ENCODE measurements at regions not wholly inside any gene's neighbourhood (a gene's known extent, or its start where the extent isn't known, plus 50 kb on each side); places are given as distances from the start of the nearest gene placed in this dataset.

DNA sequence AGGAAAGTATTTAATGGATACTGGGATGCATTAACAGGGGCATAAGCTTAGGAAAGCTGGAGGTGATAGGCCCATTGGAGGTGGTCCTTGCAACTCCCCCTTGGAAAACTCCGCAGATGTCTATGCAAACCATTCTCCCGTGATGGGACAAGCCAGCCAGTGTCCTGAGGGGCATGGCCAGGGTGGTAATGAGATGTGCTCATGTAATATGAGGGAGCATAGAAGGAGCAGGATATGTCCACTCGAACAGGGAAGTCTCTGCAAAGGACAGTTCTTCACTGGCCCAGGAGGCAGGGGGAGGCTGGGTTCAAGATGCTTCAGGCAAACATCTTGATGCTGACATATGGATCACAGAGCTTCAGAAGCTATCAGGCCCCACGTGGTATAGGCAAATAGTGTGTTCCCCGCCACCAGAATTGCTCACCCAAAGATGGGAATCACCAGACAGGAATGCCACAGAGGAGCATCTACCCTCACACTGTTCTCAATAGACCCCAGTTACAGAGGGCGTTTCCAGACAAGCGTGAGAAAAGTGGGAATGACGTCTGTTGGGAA, 201.6 kb upstream of the CDH4 start:
- in situ Hi-C loops (cut with MboI; ENCODE audit: low sequenced_read_pairs) = no loop called here
- Histone ChIP-seq H3K14ac (replicated peaks; ENCODE audit: low read depth, low read length) (no peak overlapping the region), H3K9me1 (ENCODE audit: insufficient read depth, low read length) (no peaks in the 10 kb centered on the region), H3K27ac (ENCODE audit: insufficient read depth, low read length) (no peak overlapping the region), H4K5ac (ENCODE audit: low read depth, low read length) (no peak overlapping the region), H2AK9ac (replicated peaks; ENCODE audit: low read depth, low read length, poor library complexity) (no peak overlapping the region), H2AFZ (replicated peaks; ENCODE audit: low read length, poor library complexity) (no peak overlapping the region), H3K36me3 (ENCODE audit: control insufficient read depth, insufficient read depth, low read length) (no peaks in the 10 kb centered on the region), H4K91ac (ENCODE audit: insufficient read depth, low read depth, low read length) (no peak overlapping the region), H3K27me3 (ENCODE audit: control insufficient read depth, insufficient read depth, low read length) (no peaks in the 10 kb centered on the region), H4K8ac (ENCODE audit: low read depth in 2 of 2, low read length in 2 of 2) (no peak overlapping the region), H2BK120ac (ENCODE audit: low read depth, low read length) (no peak overlapping the region), H3K9me3 (ENCODE audit: control insufficient read depth, insufficient read depth, low read length) (peaks cover 9% of the 10 kb centered on the region; the same call in 1 of the 2 replicates), H2BK20ac (ENCODE audit: low read depth, low read length) (no peak overlapping the region), H2AK5ac (ENCODE audit: low read depth, low read length) (no peak overlapping the region), H3K4me3 (ENCODE audit: insufficient read depth, low read depth, low read length) (no peak overlapping the region), H3K4ac (ENCODE audit: low read depth, low read length) (no peak overlapping the region), H3K4me1 (ENCODE audit: control insufficient read depth, insufficient read depth, low read length) (no peaks in the 10 kb centered on the region), H2BK15ac (ENCODE audit: low read depth, low read length) (no peak overlapping the region), H3K23ac (ENCODE audit: low read depth, low read length) (no peak overlapping the region), H4K20me1 (ENCODE audit: insufficient read depth, low read length) (no peaks in the 10 kb centered on the region), H3K79me1 (ENCODE audit: low read depth in 1 of 2, low read length in 2 of 2) (no peaks in the 10 kb centered on the region), H3K9ac (ENCODE audit: low read depth, low read length) (no peak overlapping the region), H3K56ac (ENCODE audit: extremely low read depth, insufficient read depth, low read length) (no peak overlapping the region), H3K4me2 (ENCODE audit: low read depth, low read length) (no peak overlapping the region), H2BK5ac (ENCODE audit: low read depth, low read length, poor library complexity, severe bottlenecking) (no peak overlapping the region), H3K18ac (ENCODE audit: low read depth, low read length) (no peak overlapping the region)
- ATAC-seq (ENCODE audit: low read depth) (no peak), DNase-seq (no peak)
- dilution Hi-C loops (cut with HindIII; ENCODE audit: low sequenced_read_pairs, unreplicated experiment) = no loop called here
- intact Hi-C loops (cut with micrococcal nuclease) = no loop called here
- no peak for TF ChIP-seq SMC3 (IDR thresholded peaks at IDR 0.05; ENCODE audit: low read depth, low read length)
- no peak for TF ChIP-seq FOS (IDR thresholded peaks at IDR 0.05; ENCODE audit: low read depth, low read length)
- TF ChIP-seq NFE2L2 (IDR thresholded peaks at IDR 0.05; ENCODE audit: low read depth, low read length) = no peak
- no peak for TF ChIP-seq CEBPB (IDR thresholded peaks at IDR 0.05; ENCODE audit: low read depth, low read length)
- TF ChIP-seq, protein P1, sequence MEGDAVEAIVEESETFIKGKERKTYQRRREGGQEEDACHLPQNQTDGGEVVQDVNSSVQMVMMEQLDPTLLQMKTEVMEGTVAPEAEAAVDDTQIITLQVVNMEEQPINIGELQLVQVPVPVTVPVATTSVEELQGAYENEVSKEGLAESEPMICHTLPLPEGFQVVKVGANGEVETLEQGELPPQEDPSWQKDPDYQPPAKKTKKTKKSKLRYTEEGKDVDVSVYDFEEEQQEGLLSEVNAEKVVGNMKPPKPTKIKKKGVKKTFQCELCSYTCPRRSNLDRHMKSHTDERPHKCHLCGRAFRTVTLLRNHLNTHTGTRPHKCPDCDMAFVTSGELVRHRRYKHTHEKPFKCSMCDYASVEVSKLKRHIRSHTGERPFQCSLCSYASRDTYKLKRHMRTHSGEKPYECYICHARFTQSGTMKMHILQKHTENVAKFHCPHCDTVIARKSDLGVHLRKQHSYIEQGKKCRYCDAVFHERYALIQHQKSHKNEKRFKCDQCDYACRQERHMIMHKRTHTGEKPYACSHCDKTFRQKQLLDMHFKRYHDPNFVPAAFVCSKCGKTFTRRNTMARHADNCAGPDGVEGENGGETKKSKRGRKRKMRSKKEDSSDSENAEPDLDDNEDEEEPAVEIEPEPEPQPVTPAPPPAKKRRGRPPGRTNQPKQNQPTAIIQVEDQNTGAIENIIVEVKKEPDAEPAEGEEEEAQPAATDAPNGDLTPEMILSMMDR (conservative IDR thresholded peaks at IDR 0.05; ENCODE audit: low read depth, low read length) = no peak
- no peak for TF ChIP-seq BHLHE40 (IDR thresholded peaks at IDR 0.05; ENCODE audit: low read depth, low read length)
- TF ChIP-seq POLR2A (IDR thresholded peaks at IDR 0.05; ENCODE audit: low read depth, low read length) = no peak
- no peak for TF ChIP-seq MXI1 (IDR thresholded peaks at IDR 0.05; ENCODE audit: borderline replicate concordance, low read depth, low read length)
- TF ChIP-seq, protein P2, sequence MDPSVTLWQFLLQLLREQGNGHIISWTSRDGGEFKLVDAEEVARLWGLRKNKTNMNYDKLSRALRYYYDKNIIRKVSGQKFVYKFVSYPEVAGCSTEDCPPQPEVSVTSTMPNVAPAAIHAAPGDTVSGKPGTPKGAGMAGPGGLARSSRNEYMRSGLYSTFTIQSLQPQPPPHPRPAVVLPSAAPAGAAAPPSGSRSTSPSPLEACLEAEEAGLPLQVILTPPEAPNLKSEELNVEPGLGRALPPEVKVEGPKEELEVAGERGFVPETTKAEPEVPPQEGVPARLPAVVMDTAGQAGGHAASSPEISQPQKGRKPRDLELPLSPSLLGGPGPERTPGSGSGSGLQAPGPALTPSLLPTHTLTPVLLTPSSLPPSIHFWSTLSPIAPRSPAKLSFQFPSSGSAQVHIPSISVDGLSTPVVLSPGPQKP (IDR thresholded peaks at IDR 0.05; ENCODE audit: borderline replicate concordance, low read depth, low read length) = no peak
- TF ChIP-seq, protein P3, sequence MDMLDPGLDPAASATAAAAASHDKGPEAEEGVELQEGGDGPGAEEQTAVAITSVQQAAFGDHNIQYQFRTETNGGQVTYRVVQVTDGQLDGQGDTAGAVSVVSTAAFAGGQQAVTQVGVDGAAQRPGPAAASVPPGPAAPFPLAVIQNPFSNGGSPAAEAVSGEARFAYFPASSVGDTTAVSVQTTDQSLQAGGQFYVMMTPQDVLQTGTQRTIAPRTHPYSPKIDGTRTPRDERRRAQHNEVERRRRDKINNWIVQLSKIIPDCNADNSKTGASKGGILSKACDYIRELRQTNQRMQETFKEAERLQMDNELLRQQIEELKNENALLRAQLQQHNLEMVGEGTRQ (IDR thresholded peaks at IDR 0.05; ENCODE audit: low read depth, low read length) = no peak
- TF ChIP-seq RCOR1 (IDR thresholded peaks at IDR 0.05; ENCODE audit: insufficient replicate concordance, low read length) = no peak
- no peak for TF ChIP-seq RAD21 (IDR thresholded peaks at IDR 0.05; ENCODE audit: low read length)
- TF ChIP-seq CHD1 (IDR thresholded peaks at IDR 0.05; ENCODE audit: low read depth, low read length) = no peak
- TF ChIP-seq RFX5 (IDR thresholded peaks at IDR 0.05; ENCODE audit: low read depth, low read length) = no peak
- TF ChIP-seq MAFK (IDR thresholded peaks at IDR 0.05; ENCODE audit: low read depth, low read length) = no peak
- no peak for TF ChIP-seq MAZ (IDR thresholded peaks at IDR 0.05; ENCODE audit: borderline replicate concordance, low read depth, low read length)
- BruUV-seq (replicated peaks) = no TSS peak
- WGBS, 2 experiments (ENCODE audit: extremely low coverage in 2 of 2, insufficient read length in 1 of 2) = 60% methylated on average over 2 of the region's 8 CpGs; no CpG with 5 or more reads in 1 of the 2 experiments
- ChIA-PET CTCF (no interaction called here), POLR2A (ENCODE audit: unreplicated experiment) (no interaction called here)
